ENCODE measurements at regions not wholly inside any gene's neighbourhood (a gene's known extent, or its start where the extent isn't known, plus 50 kb on each side); places are given as distances from the start of the nearest gene placed in this dataset.

DNA sequence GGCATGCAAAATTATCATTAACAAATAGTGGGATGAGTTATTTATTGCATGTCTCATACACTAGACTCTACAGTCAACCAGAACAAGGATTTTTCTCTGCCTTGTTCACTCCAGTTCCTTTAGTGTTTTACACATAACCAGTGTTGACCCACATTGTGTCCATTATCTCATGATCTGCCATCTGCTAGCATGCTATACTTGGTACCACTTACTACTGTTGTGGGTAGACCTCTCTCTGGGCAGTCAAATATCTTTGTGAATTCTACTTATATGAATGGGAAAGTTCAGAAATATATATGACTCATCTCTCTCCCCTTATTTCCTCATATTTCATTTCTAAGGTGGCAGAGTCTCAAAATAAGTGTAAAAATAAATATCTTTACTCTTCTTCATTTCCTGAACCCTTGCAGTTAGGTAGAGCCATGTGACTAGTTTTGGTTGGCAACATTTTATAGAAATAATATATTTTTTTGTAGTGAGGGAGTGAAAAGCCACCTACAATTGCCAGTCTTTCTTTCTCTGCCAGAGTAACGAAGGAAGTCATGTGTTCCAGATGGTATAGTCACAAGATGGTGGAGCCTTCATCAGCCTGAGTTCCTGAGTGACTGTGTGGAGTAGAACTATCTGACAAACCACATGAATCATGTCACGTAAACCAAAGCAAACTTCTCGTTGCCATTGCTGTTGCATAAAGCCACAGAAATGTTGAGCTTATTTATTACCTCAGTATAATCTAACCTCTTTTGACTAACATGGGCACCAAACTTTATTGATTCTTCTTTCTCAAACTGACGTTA, 704.0 kb downstream of the RNF144A start (continued):
- TF ChIP-seq ATF6 (CRISPR knock-in tag; IDR thresholded peaks at IDR 0.05) (no peak), TARDBP (IDR thresholded peaks at IDR 0.05) (no peak), NBN (IDR thresholded peaks at IDR 0.05; ENCODE audit: low read depth) (no peak), RFX1 (IDR thresholded peaks at IDR 0.05) (no peak), ZC3H8 (IDR thresholded peaks at IDR 0.05) (no peak), NELFE (IDR thresholded peaks at IDR 0.05; ENCODE audit: insufficient read depth, insufficient read length) (no peak)

- Histone ChIP-seq H3K9ac (ENCODE audit: insufficient read depth in 1 of 2, low read depth in 2 of 2, low read length in 2 of 2) (no peak overlapping the region), H3K79me2 (ENCODE audit: control insufficient read depth, insufficient read depth, low read length) (no peaks in the 10 kb centered on the region), H3K4me3 (no peak overlapping the region), H3K36me3 (ENCODE audit: control insufficient read depth, insufficient read depth, low read length) (no peaks in the 10 kb centered on the region), H3K9me1 (ENCODE audit: control insufficient read depth, insufficient read depth, low read length) (no peaks in the 10 kb centered on the region), H3K4me1 (replicated peaks in 1 of 2; ENCODE audit: control insufficient read depth in 2 of 2, insufficient read depth in 2 of 2, low read length in 2 of 2) (no peaks in the 10 kb centered on the region), H4K20me1 (replicated peaks; ENCODE audit: control insufficient read depth, insufficient read depth, low read length) (no peaks in the 10 kb centered on the region), H3K27me3 (ENCODE audit: control insufficient read depth in 2 of 2, insufficient read depth in 2 of 2, low read length in 2 of 2) (no peaks in the 10 kb centered on the region), H2AFZ (ENCODE audit: low read depth, low read length) (no peak overlapping the region), H3K9me3 (replicated peaks; ENCODE audit: control insufficient read depth, insufficient read depth, low read depth, low read length) (no peaks in the 10 kb centered on the region), H3K4me2 (ENCODE audit: insufficient read depth, low read length) (no peak overlapping the region), H3K27ac (ENCODE audit: extremely low read depth, low read depth, low read length) (no peak overlapping the region)
- no peak for FAIRE-seq
- 0% methylated on average over 10 of the region's 10 CpGs for WGBS (ENCODE audit: insufficient coverage, low coverage, missing lambda C conversion rate)
- CTCF ChIA-PET (ENCODE audit: low intra/inter-chr PET ratio) = no interaction called here
- no peak for DNase-seq (ENCODE audit: extremely low read depth in 1 of 4, low spot score in 3 of 4)
- BruUV-seq (replicated peaks) = no TSS peak
- in situ Hi-C loops (cut with MboI) (no loop called here), intact Hi-C loops (cut with micrococcal nuclease) (no loop called here)
- no peak for ATAC-seq
- POLR2A ChIA-PET = no interaction called here
- no peak for TF ChIP-seq BACH1 (tag; IDR thresholded peaks at IDR 0.05)
- no peak for TF ChIP-seq ESRRA (IDR thresholded peaks at IDR 0.05; ENCODE audit: borderline replicate concordance, low read depth)
- no peak for TF ChIP-seq ZFP91 (CRISPR knock-in tag; IDR thresholded peaks at IDR 0.05)
- TF ChIP-seq ZBED1 (IDR thresholded peaks at IDR 0.05) = no peak
- no peak for TF ChIP-seq ATF4 (CRISPR knock-in tag; IDR thresholded peaks at IDR 0.05)
- no peak for TF ChIP-seq GABPB1 (CRISPR knock-in tag; IDR thresholded peaks at IDR 0.05)
Observed at GRCh38 chr2:7625392-7626138, 708.4 kb downstream of the RNF144A start.

Data from K562 (cell line).